ENCODE measurements at regions not wholly inside any gene's neighbourhood (a gene's known extent, or its start where the extent isn't known, plus 50 kb on each side); places are given as distances from the start of the nearest gene placed in this dataset.

DNA sequence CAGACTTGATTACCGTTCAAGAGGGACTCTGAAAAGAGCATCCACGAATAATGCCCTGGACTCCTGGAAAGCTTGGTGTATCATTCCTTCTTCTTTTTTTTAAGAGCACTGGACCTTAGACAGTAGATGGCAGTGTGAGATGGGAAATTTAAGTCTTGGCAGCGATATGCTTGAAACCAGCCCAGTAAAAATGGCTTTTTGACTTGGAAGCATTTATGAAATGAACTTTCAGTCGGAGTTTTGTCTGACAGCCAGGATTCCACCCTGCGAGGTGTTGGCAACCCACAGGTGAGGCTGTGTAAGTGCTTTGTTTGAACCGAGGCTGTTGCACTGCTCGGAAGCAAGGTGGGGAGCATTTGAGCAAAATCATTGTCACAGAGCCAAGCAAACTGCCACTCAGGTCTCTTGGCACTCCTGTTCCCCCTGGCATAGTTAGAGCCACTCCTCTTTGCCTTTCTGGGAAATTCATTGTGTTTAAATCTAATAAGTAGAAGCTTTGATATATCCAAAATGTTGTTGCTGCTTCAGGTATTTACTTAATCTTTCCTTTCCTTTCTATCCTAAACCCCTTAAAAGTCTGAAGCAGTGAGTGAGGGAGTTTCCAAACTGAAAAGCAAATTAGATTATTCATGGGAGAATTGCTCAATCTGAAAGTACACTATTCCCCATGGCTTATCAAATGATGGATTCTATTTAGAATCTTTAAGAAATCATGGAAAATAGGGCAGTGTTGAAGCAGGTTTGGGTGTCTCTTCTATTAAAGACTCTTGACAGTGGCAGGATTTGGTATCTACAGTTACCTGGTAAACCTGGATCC is 272.8 kb upstream of the SLC35B3 start:
- H3K79me2 ChIP-seq (ENCODE audit: insufficient read depth, low read length) = no peaks in the 10 kb centered on the region
- no peaks in the 10 kb centered on the region for H4K20me1 ChIP-seq (ENCODE audit: insufficient read depth, low read length)
- BruUV-seq (replicated peaks) = no TSS peak
- H3K4me1 ChIP-seq (ENCODE audit: insufficient read depth, low read length) = no peaks in the 10 kb centered on the region
- CTCF ChIA-PET (ENCODE audit: low intra/inter-chr PET ratio, low total read pairs) = interaction anchor here (0.6 to 1.5 kb wide), 2 partner anchors 180 to 1727 kb away, joined by 3 to 4 read pairs; no protein-coding TSS in a partner anchor
- no peak overlapping the region for H3K27ac ChIP-seq (ENCODE audit: extremely low read length, insufficient read depth, low read length)
- intact Hi-C loops (cut with micrococcal nuclease; ENCODE audit: unreplicated experiment) (loop anchor here (5.0 kb wide), 1 partner anchor 1729 kb away; no protein-coding TSS in a partner anchor), in situ Hi-C loops (cut with HindIII; ENCODE audit: extremely low pct_ligation_motif_present, low pct_unique_long_range_greater_than_20kb) (loop anchor here (10.0 kb wide), 1 partner anchor 1727 kb away; no protein-coding TSS in a partner anchor)
- no peaks in the 10 kb centered on the region for H3K9me3 ChIP-seq (ENCODE audit: low read length)
- no peak overlapping the region for H3K4me3 ChIP-seq (replicated peaks in 1 of 3; ENCODE audit: insufficient read depth in 1 of 3, low read depth in 2 of 3, low read length in 3 of 3)
- under 1% methylated on average over 7 of the region's 7 CpGs for WGBS (ENCODE audit: low lambda C conversion rate)
- ATAC-seq (peak; percentile 71), DNase-seq (ENCODE audit: low spot score) (peak; percentile 27), FAIRE-seq (no peak)
- no peak overlapping the region for H3K4me2 ChIP-seq (ENCODE audit: low read depth, low read length)
- H3K9ac ChIP-seq (ENCODE audit: insufficient read depth, low read depth, low read length) = no peak overlapping the region
- no peaks in the 10 kb centered on the region; a peak in 1 of 5 replicates for H3K27me3 ChIP-seq (ENCODE audit: control insufficient read depth in 1 of 2, insufficient read depth in 2 of 2, low read length in 2 of 2)
- POLR2A ChIA-PET = no interaction called here
- no peaks in the 10 kb centered on the region for H3K36me3 ChIP-seq (replicated peaks in 1 of 2; ENCODE audit: control insufficient read depth in 1 of 2, insufficient read depth in 2 of 2, low read length in 2 of 2)
- H2AFZ ChIP-seq (ENCODE audit: low read length) = no peak overlapping the region
- peak; percentile 64 for TF ChIP-seq STAG1 (CRISPR knock-in tag; IDR thresholded peaks at IDR 0.05)
- no peak for TF ChIP-seq DBP (CRISPR knock-in tag; IDR thresholded peaks at IDR 0.05; ENCODE audit: not compliant biosample characterization)
- no peak for TF ChIP-seq TIGD3 (CRISPR knock-in tag; IDR thresholded peaks at IDR 0.05; ENCODE audit: borderline replicate concordance)
- no peak for TF ChIP-seq ZNF501 (CRISPR knock-in tag; IDR thresholded peaks at IDR 0.05)
- peak; percentile 12; the same call in 1 of the 2 replicates for TF ChIP-seq SMC3 (IDR thresholded peaks at IDR 0.05; ENCODE audit: low read length)
- no peak for TF ChIP-seq SALL2 (CRISPR knock-in tag; IDR thresholded peaks at IDR 0.05)
- TF ChIP-seq TBX2 (CRISPR knock-in tag; IDR thresholded peaks at IDR 0.05; ENCODE audit: borderline replicate concordance) = no peak
- TF ChIP-seq SKIL (CRISPR knock-in tag; IDR thresholded peaks at IDR 0.05; ENCODE audit: borderline replicate concordance) = no peak
- TF ChIP-seq CTCF (CRISPR knock-in tag; IDR thresholded peaks at IDR 0.05) = peak; percentile 46
- no peak for TF ChIP-seq ZNF564 (CRISPR knock-in tag; IDR thresholded peaks at IDR 0.05)
- no peak for TF ChIP-seq ZNF33B (CRISPR knock-in tag; IDR thresholded peaks at IDR 0.05)
- TF ChIP-seq, protein P1, sequence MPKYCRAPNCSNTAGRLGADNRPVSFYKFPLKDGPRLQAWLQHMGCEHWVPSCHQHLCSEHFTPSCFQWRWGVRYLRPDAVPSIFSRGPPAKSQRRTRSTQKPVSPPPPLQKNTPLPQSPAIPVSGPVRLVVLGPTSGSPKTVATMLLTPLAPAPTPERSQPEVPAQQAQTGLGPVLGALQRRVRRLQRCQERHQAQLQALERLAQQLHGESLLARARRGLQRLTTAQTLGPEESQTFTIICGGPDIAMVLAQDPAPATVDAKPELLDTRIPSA (CRISPR knock-in tag; IDR thresholded peaks at IDR 0.05; ENCODE audit: borderline replicate concordance) = no peak
- no peak for TF ChIP-seq SP140L (CRISPR knock-in tag; IDR thresholded peaks at IDR 0.05; ENCODE audit: borderline replicate concordance)
- no peak for TF ChIP-seq ZBTB21 (CRISPR knock-in tag; IDR thresholded peaks at IDR 0.05)
- no peak for TF ChIP-seq AGO2 (optimal IDR thresholded peaks at IDR 0.05; ENCODE audit: low read depth, low read length)

All from HepG2 (cell line).